Fibroblast of lung (primary cell): ENCODE measurements at regions not wholly inside any gene's neighbourhood (a gene's known extent, or its start where the extent isn't known, plus 50 kb on each side); places are given as distances from the start of the nearest gene placed in this dataset.
A peak's percentile ranks its signal among the peaks of the same experiment; 100 is the strongest.

Experiments
- DNase-seq, 2 donors: peaks; one replicate each; pipeline versions ENCODE4 v3.0.0 to v3.0.0-alpha.2; 2010; ENCODE audit warnings: low read depth in 2 of 2
- H2AFZ ChIP-seq: 2 replicates; pipeline ENCODE4 v1.5.1; 2012; ENCODE audit warnings: low read length, control low read depth, inconsistent platforms
- H3K27ac ChIP-seq: 2 replicates; pipeline ENCODE4 v1.5.1; 2011; ENCODE audit warnings: low read length, control low read depth; ENCODE audit not compliant: insufficient read depth
- H3K27me3 ChIP-seq: 2 replicates; pipeline ENCODE4 v1.5.1; 2011; ENCODE audit warnings: mild to moderate bottlenecking, low read length; ENCODE audit not compliant: control insufficient read depth, insufficient read depth
- H3K36me3 ChIP-seq: 2 replicates; pipeline ENCODE4 v1.5.1; 2011; ENCODE audit warnings: low read length; ENCODE audit not compliant: control insufficient read depth, insufficient read depth
- H3K4me1 ChIP-seq: 2 replicates; pipeline ENCODE4 v1.5.1; 2011; ENCODE audit warnings: low read length; ENCODE audit not compliant: control insufficient read depth, insufficient read depth; ENCODE audit errors: extremely low read depth
- H3K4me2 ChIP-seq: 2 replicates; pipeline ENCODE4 v1.5.1; 2011; ENCODE audit warnings: low read length, control low read depth; ENCODE audit not compliant: insufficient read depth; ENCODE audit errors: extremely low read depth
- H3K4me3 ChIP-seq, 4 experiments: fragments of 200-600 bp in 1 of 4; sonication (generic) in 1 of 4; replicated peaks in 1 of 4; 2 replicates each; pipeline ENCODE4 v1.5.1; 2011 to 2016; ENCODE audit warnings: low read length in 4 of 4, low read depth in 3 of 4, mild to moderate bottlenecking in 3 of 4, control low read depth in 2 of 4, inconsistent platforms in 1 of 4, mixed read lengths in 1 of 4; ENCODE audit not compliant: insufficient read depth in 1 of 4; ENCODE audit errors: control extremely low read depth in 1 of 4
- H3K79me2 ChIP-seq: 2 replicates; pipeline ENCODE4 v1.5.1; 2012; ENCODE audit warnings: mild to moderate bottlenecking, low read length, inconsistent platforms; ENCODE audit not compliant: control insufficient read depth, insufficient read depth
- H3K9ac ChIP-seq: 2 replicates; pipeline ENCODE4 v1.5.1; 2011; ENCODE audit warnings: mild to moderate bottlenecking, low read length, control low read depth; ENCODE audit not compliant: insufficient read depth
- H3K9me3 ChIP-seq: 2 replicates; pipeline ENCODE4 v1.5.1; 2012; ENCODE audit warnings: low read depth, low read length; ENCODE audit not compliant: control insufficient read depth, insufficient read depth
- H4K20me1 ChIP-seq: 2 replicates; pipeline ENCODE4 v1.5.1; 2011; ENCODE audit warnings: low read length; ENCODE audit not compliant: control insufficient read depth, insufficient read depth; ENCODE audit errors: extremely low read depth
- EZH2 ChIP-seq: IDR thresholded peaks from 2 replicates; pipeline ENCODE4 v1.5.1; 2012; ENCODE audit warnings: low read length, control low read depth, mild to moderate bottlenecking; ENCODE audit errors: missing control alignments
- TF ChIP-seq, protein P1 (sequence below), 2 donors: IDR thresholded peaks in 1 of 2; conservative IDR thresholded peaks in 1 of 2; 1 replicate in 1 of 2; 2 replicates in 1 of 2; pipeline ENCODE4 v1.5.1; 2011 to 2012; ENCODE audit warnings: low read length in 2 of 2, control low read depth in 1 of 2, inconsistent platforms in 1 of 2, low read depth in 1 of 2, mild to moderate bottlenecking in 1 of 2

DNA sequence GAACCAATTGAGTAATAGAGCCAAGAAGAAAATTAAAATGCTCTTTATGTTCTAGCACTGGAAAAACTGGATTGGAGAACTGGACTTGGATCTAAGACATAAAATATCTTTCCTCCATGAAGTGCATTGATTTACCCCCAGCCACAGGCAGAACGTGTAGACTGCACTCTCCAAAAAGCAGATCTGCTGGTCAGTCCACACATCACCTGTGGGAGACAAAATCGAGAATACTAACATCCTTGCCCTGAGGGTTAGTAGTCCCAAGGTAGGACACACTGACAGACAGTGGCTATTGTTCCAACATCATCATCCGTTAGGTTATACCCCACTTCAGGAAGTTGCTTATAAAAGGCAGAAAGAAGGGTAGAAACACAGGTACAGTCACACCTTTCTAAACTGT, 257.1 kb upstream of the STT3B start:
- H3K9me3 ChIP-seq: no peaks in the 10 kb centered on the region
- H4K20me1 ChIP-seq: no peaks in the 10 kb centered on the region
- no peak overlapping the region for H3K4me2 ChIP-seq
- no peak overlapping the region for H2AFZ ChIP-seq
- H3K4me3 ChIP-seq: no peak overlapping the region
- no peaks in the 10 kb centered on the region for H3K27me3 ChIP-seq
- H3K4me1 ChIP-seq: peaks cover 3% of the 10 kb centered on the region
- no peak overlapping the region for H3K27ac ChIP-seq
- no peaks in the 10 kb centered on the region for H3K36me3 ChIP-seq
- no peak for DNase-seq
- no peak for TF ChIP-seq EZH2
- TF ChIP-seq, protein P1, sequence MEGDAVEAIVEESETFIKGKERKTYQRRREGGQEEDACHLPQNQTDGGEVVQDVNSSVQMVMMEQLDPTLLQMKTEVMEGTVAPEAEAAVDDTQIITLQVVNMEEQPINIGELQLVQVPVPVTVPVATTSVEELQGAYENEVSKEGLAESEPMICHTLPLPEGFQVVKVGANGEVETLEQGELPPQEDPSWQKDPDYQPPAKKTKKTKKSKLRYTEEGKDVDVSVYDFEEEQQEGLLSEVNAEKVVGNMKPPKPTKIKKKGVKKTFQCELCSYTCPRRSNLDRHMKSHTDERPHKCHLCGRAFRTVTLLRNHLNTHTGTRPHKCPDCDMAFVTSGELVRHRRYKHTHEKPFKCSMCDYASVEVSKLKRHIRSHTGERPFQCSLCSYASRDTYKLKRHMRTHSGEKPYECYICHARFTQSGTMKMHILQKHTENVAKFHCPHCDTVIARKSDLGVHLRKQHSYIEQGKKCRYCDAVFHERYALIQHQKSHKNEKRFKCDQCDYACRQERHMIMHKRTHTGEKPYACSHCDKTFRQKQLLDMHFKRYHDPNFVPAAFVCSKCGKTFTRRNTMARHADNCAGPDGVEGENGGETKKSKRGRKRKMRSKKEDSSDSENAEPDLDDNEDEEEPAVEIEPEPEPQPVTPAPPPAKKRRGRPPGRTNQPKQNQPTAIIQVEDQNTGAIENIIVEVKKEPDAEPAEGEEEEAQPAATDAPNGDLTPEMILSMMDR (conservative IDR thresholded peaks at IDR 0.05 in 1 of 2, IDR thresholded peaks at IDR 0.05 in 1 of 2; ENCODE audit: low read depth in 1 of 2, low read length in 2 of 2): no peak
- H3K79me2 ChIP-seq: no peaks in the 10 kb centered on the region
- no peak overlapping the region for H3K9ac ChIP-seq

DNA sequence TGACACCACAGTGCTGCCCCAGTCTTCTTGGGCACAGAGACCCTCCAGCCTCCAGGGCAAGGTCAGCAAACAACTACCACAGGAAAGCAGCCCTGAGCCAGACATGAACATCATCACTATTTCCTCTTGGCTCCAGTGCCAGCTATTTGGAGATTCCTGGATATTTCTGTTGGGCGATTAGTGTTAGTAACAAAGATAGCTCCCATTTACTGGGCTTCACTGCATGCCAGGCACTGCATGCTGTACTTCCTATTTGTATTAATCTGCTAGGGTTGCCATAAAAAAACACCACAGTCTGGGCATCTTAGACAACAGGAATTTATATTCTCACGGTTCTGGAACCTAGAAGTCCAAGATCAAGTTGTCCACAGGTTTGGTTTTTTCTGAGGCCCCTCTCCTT, 255.1 kb upstream of the STT3B start:
- no peak overlapping the region for H2AFZ ChIP-seq
- no peak overlapping the region for H3K27ac ChIP-seq
- H3K4me1 ChIP-seq: peaks cover 3% of the 10 kb centered on the region
- no peak for TF ChIP-seq EZH2
- TF ChIP-seq, protein P1 (conservative IDR thresholded peaks at IDR 0.05 in 1 of 2, IDR thresholded peaks at IDR 0.05 in 1 of 2; ENCODE audit: low read depth in 1 of 2, low read length in 2 of 2): no peak
- peak in 1 of 2 donors; percentile 60 for DNase-seq
- H3K9me3 ChIP-seq: no peaks in the 10 kb centered on the region
- no peaks in the 10 kb centered on the region for H4K20me1 ChIP-seq
- no peaks in the 10 kb centered on the region for H3K79me2 ChIP-seq
- H3K27me3 ChIP-seq: no peaks in the 10 kb centered on the region
- H3K36me3 ChIP-seq: no peaks in the 10 kb centered on the region
- no peak overlapping the region for H3K4me2 ChIP-seq
- H3K4me3 ChIP-seq: no peak overlapping the region
- H3K9ac ChIP-seq: no peak overlapping the region

DNA sequence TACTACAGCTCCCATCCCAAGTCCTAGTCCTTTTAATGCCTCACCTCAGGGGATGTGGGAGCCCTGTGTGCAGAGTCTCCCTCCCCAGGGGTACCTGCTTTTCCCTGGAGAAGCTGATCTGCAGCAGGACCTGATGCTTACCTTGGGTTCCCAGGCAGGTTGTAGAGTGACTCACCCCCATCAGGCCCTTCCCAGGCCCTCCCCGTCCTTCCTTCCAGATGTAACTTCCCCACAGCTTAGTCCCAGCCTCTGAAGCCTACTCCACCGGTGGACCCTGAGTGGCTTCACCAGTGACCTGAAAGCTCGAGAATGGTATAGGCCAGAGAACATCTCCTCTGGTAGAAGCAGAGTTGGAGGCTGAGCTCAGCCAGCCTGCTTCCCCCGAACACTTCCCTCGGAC, 254.2 kb upstream of the STT3B start:
- no peak overlapping the region for H3K4me2 ChIP-seq
- H3K9me3 ChIP-seq: no peaks in the 10 kb centered on the region
- no peak overlapping the region for H2AFZ ChIP-seq
- no peaks in the 10 kb centered on the region for H3K79me2 ChIP-seq
- H3K27ac ChIP-seq: no peak overlapping the region
- H4K20me1 ChIP-seq: no peaks in the 10 kb centered on the region
- no peaks in the 10 kb centered on the region for H3K36me3 ChIP-seq
- no peaks in the 10 kb centered on the region for H3K27me3 ChIP-seq
- no peak for TF ChIP-seq EZH2
- TF ChIP-seq, protein P1 (conservative IDR thresholded peaks at IDR 0.05 in 1 of 2, IDR thresholded peaks at IDR 0.05 in 1 of 2; ENCODE audit: low read depth in 1 of 2, low read length in 2 of 2): no peak
- H3K4me1 ChIP-seq: peaks cover 3% of the 10 kb centered on the region
- no peak overlapping the region for H3K4me3 ChIP-seq
- no peak overlapping the region for H3K9ac ChIP-seq
- no peak for DNase-seq
